Lung (tissue), 11 donors: ENCODE measurements at regions not wholly inside any gene's neighbourhood (a gene's known extent, or its start where the extent isn't known, plus 50 kb on each side); places are given as distances from the start of the nearest gene placed in this dataset.

Experiments used
- ATAC-seq: fragments of 200-7000 bp; cut with Tn5 transposase; one replicate; pipeline ENCODE4 v1.9.1; 2020; ENCODE audit warnings: moderate number of reproducible peaks; ENCODE audit not compliant: insufficient read depth, low FRiP score
- DNase-seq, 3 donors: peaks; one replicate each; pipeline ENCODE4 v3.0.0-alpha.2; 2013 to 2017
- H3K27ac ChIP-seq, 2 donors: one replicate each; pipeline ENCODE4 v1.5.1; 2013; ENCODE audit warnings: mild to moderate bottlenecking in 2 of 2, moderate library complexity in 2 of 2, control low read depth in 1 of 2, inconsistent platforms in 1 of 2, low read depth in 1 of 2, low read length in 1 of 2
- H3K27me3 ChIP-seq, 3 donors: one replicate each; pipeline ENCODE4 v1.5.1; 2013; ENCODE audit warnings: low read length in 2 of 3; ENCODE audit not compliant: control insufficient read depth in 3 of 3, insufficient read depth in 3 of 3
- H3K36me3 ChIP-seq, 4 donors: one replicate each; pipeline ENCODE4 v1.5.1; 2013; ENCODE audit warnings: low read length in 4 of 4, mild to moderate bottlenecking in 1 of 4, moderate library complexity in 1 of 4; ENCODE audit not compliant: control insufficient read depth in 4 of 4, insufficient read depth in 4 of 4
- H3K4me1 ChIP-seq, 5 donors: one replicate each; pipeline ENCODE4 v1.5.1; 2013; ENCODE audit warnings: low read length in 5 of 5, mild to moderate bottlenecking in 2 of 5, moderate library complexity in 1 of 5; ENCODE audit not compliant: control insufficient read depth in 5 of 5, insufficient read depth in 5 of 5
- H3K4me3 ChIP-seq: one replicate; pipeline ENCODE4 v1.5.1; 2013; ENCODE audit warnings: mild to moderate bottlenecking, control low read depth, moderate library complexity
- H3K9ac ChIP-seq, 2 donors: one replicate each; pipeline ENCODE4 v1.5.1; 2013; ENCODE audit warnings: low read length in 2 of 2, control low read depth in 1 of 2; ENCODE audit not compliant: insufficient read depth in 1 of 2
- H3K9me3 ChIP-seq, 4 donors: one replicate each; pipeline ENCODE4 v1.5.1; 2013; ENCODE audit warnings: low read length in 3 of 4, mild to moderate bottlenecking in 1 of 4, moderate library complexity in 1 of 4; ENCODE audit not compliant: control insufficient read depth in 4 of 4, insufficient read depth in 3 of 4
- WGBS, 2 donors: extraction: QIAGEN DNeasy Blood & Tissue Kit; methylation state at CpG; one replicate each; pipeline ENCODE4 v1.1.7; 2013; 5-methylcytosine and 5-hydroxymethylcytosine counted together
- TF ChIP-seq, protein P1 (sequence below): IDR thresholded peaks from 2 replicates; pipeline ENCODE4 v1.5.1; 2012; ENCODE audit warnings: mild to moderate bottlenecking; ENCODE audit errors: control extremely low read depth, extremely low read depth
- donor health status: control.
- donor health status: control.
- donor health status: Bipolar disorder and iron deficiency.
- donor health status: healthy.
- donor health status: DM: yes; HTN: yes; CAD: no.

DNA sequence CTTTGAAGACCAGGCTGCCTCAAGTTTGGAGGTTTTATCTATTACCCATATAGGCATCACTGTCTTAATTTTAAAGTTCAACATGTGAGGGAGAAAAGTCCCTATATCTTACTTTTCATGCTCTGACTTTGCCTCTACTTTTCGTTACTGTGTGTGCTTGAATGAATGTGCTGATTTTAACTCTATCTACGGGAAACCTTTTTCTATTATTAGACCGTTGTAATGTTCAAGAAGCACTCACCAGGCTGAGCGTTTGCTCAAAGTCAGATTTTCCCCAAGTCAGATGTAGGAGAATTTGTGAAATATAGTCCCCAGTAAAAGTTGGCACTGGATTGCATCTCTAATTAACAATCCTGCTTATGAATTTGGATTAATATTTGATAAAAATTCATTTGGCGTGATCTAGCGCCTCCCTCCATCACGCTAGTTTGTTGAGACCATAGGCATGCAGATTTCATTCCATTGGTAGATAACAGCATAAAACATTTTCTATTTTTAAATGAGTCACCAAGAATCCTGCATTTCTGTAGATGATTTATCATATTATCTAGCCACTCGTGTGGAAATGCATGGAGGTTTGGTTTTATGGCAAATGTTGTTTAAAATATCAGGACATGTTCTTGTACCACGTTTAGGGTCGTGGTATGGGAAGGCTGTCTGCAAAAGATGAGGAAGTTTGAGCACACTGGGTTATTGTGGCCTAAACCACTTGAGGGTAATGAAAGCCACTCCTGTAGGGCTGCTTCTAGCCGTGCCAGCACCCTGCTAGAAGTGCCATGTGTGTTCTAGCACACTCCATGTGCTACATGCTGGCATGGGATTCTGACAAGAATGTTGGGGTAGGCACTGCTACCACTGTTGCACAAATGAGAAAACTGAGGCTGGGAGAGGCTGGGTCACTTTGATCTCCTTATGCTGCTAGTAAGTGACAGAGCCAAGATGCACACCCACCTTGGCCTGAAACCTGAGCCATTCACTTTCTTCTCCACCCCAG lies 179.4 kb downstream of the FGF9 start:
- Histone ChIP-seq H3K4me1 (peaks cover 0 to 7% (median 0%) of the 10 kb centered on the region in 5 donors), H3K27ac (no peak overlapping the region), H3K9me3 (no peaks in the 10 kb centered on the region), H3K36me3 (no peaks in the 10 kb centered on the region), H3K4me3 (no peak overlapping the region), H3K27me3 (no peaks in the 10 kb centered on the region), H3K9ac (no peak overlapping the region)
- TF ChIP-seq, protein P1, sequence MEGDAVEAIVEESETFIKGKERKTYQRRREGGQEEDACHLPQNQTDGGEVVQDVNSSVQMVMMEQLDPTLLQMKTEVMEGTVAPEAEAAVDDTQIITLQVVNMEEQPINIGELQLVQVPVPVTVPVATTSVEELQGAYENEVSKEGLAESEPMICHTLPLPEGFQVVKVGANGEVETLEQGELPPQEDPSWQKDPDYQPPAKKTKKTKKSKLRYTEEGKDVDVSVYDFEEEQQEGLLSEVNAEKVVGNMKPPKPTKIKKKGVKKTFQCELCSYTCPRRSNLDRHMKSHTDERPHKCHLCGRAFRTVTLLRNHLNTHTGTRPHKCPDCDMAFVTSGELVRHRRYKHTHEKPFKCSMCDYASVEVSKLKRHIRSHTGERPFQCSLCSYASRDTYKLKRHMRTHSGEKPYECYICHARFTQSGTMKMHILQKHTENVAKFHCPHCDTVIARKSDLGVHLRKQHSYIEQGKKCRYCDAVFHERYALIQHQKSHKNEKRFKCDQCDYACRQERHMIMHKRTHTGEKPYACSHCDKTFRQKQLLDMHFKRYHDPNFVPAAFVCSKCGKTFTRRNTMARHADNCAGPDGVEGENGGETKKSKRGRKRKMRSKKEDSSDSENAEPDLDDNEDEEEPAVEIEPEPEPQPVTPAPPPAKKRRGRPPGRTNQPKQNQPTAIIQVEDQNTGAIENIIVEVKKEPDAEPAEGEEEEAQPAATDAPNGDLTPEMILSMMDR = no peak
- ATAC-seq = no peak
- WGBS, 2 donors = 63 to 69% methylated on average over 11 of the region's 11 CpGs
- no peak for DNase-seq

DNA sequence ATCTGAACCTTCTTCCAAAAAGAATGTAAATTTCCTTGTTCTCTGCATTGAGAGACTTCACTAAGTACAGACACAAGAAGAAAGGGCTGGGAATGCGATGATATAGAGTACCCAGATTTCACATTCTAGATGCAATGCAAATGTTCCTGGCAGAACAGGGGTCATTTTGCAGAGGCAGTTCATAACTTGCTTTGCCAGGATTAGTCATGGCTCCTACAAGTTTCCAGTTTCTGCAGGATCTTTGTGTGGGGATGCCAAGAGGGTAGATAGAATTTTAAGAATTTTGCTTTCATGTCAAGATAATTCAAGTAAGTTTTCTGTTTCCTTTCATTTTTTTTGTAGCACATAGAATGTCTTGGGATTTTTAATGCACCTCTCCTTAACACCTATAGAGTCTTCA lies 181.2 kb downstream of the FGF9 start:
- WGBS, 2 donors = 92 to 93% methylated on average over 1 of the region's 1 CpG
- TF ChIP-seq, protein P1 = no peak
- no peaks in the 10 kb centered on the region for H3K36me3 ChIP-seq

DNA sequence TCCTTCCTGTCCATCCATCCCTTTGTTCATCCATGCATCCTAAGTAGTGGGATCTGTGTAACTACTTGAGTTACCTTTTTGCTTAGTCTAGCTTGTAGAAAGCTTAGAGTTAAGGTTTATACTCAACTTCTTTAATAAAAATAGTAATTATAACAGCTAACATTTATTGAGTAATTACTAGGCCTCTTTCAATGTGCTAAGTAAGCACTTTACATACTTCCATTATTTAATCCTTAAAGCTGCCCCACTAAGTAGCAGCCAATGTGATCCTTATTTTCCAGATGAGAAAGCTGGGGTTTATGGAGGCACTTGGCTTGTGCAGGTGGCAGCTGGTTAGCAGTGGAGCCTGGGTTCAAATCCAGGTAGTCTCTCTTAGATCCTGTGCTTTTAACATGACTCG lies 182.9 kb downstream of the FGF9 start:
- H3K27ac ChIP-seq = no peak overlapping the region
- ATAC-seq (no peak), DNase-seq (no peak)
- H3K4me3 ChIP-seq = no peak overlapping the region
- no peaks in the 10 kb centered on the region for H3K36me3 ChIP-seq
- 92 to 97% methylated on average over 1 of the region's 1 CpG for WGBS, 2 donors
- H3K9ac ChIP-seq = no peak overlapping the region
- H3K4me1 ChIP-seq = peaks cover 0 to 7% (median 0%) of the 10 kb centered on the region in 5 donors
- TF ChIP-seq, protein P1 = no peak
- H3K27me3 ChIP-seq = no peaks in the 10 kb centered on the region
- H3K9me3 ChIP-seq = no peaks in the 10 kb centered on the region

More for the DNA sequence above, 181.2 kb downstream of the FGF9 start:
- Histone ChIP-seq H3K4me1 (peaks cover 0 to 7% (median 0%) of the 10 kb centered on the region in 5 donors), H3K4me3 (no peak overlapping the region), H3K9me3 (no peaks in the 10 kb centered on the region), H3K9ac (no peak overlapping the region), H3K27me3 (no peaks in the 10 kb centered on the region), H3K27ac (no peak overlapping the region)
- DNase-seq (no peak), ATAC-seq (no peak)
